Motor neuron (in vitro differentiated cells): ENCODE measurements at regions not wholly inside any gene's neighbourhood (a gene's known extent, or its start where the extent isn't known, plus 50 kb on each side); places are given as distances from the start of the nearest gene placed in this dataset.
A peak's percentile ranks its signal among the peaks of the same experiment; 100 is the strongest.
"Not testable (repeated sequence)": the region's sequence is repeated elsewhere in the genome, so short reads cannot be mapped to it uniquely, and the experiment has no call there.

ENCODE experiments used
- ATAC-seq, 8 experiments: fragments of 200-7000 bp; cut with Tn5 transposase; replicated peaks in 6 of 8; 2 replicates each; pipeline ENCODE4 v1.8.0; 2021; ENCODE audit warnings: mild to moderate bottlenecking in 8 of 8, moderate library complexity in 8 of 8
- H3K27ac ChIP-seq, 2 donors: fragments of 250-450 bp; sonication (Bioruptor Pico); 2 replicates each; pipeline ENCODE4 v1.9.0; 2021; ENCODE audit warnings: antibody characterized with exemption in 2 of 2, mild to moderate bottlenecking in 2 of 2, moderate library complexity in 1 of 2
- H3K4me1 ChIP-seq, 2 donors: fragments of 250-450 bp; sonication (Bioruptor Pico); replicated peaks in 1 of 2; 2 replicates each; pipeline ENCODE4 v1.6.1; 2021; ENCODE audit warnings: antibody characterized with exemption in 2 of 2, mild to moderate bottlenecking in 2 of 2, moderate library complexity in 1 of 2
- H3K4me3 ChIP-seq, 5 donors: fragments of 250-450 bp; sonication (Bioruptor Pico); 2 replicates each; pipeline ENCODE4 v1.9.0; 2021; ENCODE audit warnings: antibody characterized with exemption in 5 of 5, mild to moderate bottlenecking in 5 of 5, moderate library complexity in 4 of 5
- WGBS, 10 experiments: fragments of 450-650 bp; shearing (Covaris generic); methylation state at CpG; one replicate each; pipeline ENCODE4 v1.0.0; 2022; 5-methylcytosine and 5-hydroxymethylcytosine counted together
- in situ Hi-C, 9 experiments: fragments of 400-800 bp; cut with MboI; loops; one replicate each; pipeline ENCODE4 v1.15.0; 2021; ENCODE audit warnings: low sequenced_read_pairs in 9 of 9, low pct_unique_long_range_greater_than_20kb in 2 of 9; ENCODE audit not compliant: unreplicated experiment in 9 of 9

GRCh38 chr6:48671505-48671904 is 560.5 kb upstream of the PTCHD4 start:
- Histone ChIP-seq H3K4me1 (no peaks in the 10 kb centered on the region), H3K4me3 (no peak overlapping the region), H3K27ac (no peak overlapping the region)
- WGBS, 10 experiments = 0 to 89% (median 30%) methylated on average over 1 of the region's 1 CpG; no CpG with 5 or more reads in 2 of the 10 experiments
- in situ Hi-C loops = no loop called here
- peak in 2 of 8 experiments; percentile 28 to 60 for ATAC-seq

GRCh38 chr6:48670546-48670945 is 559.5 kb upstream of the PTCHD4 start:
- Histone ChIP-seq H3K27ac (no peak overlapping the region), H3K4me1 (peaks cover 0 to under 1% of the 10 kb centered on the region in 2 donors), H3K4me3 (no peak overlapping the region)
- in situ Hi-C loops = no loop called here
- no peak for ATAC-seq
- WGBS, 10 experiments = 6 to 100% (median 91%) methylated on average over 1 to 2 of the region's 2 CpGs

- Histone ChIP-seq H3K4me3 (no peak overlapping the region), H3K4me1 (peaks cover 5 to 14% of the 10 kb centered on the region in 2 donors), H3K27ac (no peak overlapping the region)
- WGBS, 10 experiments = 17 to 100% (median 88%) methylated on average over 1 to 2 of the region's 2 CpGs; no CpG with 5 or more reads in 1 of the 10 experiments
- no peak for ATAC-seq
- in situ Hi-C loops = no loop called here
These were observed 556.8 kb upstream of the PTCHD4 start for GRCh38 chr6:48667797-48668196.

GRCh38 chr6:48664826-48665225 is 553.8 kb upstream of the PTCHD4 start:
- 0 to 33% (median 8%) methylated on average over 1 to 3 of the region's 3 CpGs; no CpG with 5 or more reads in 2 of the 10 experiments for WGBS, 10 experiments

GRCh38 chr6:48658915-48659314 is 547.9 kb upstream of the PTCHD4 start:
- WGBS, 10 experiments = 0 to 83% (median 48%) methylated on average over 1 to 2 of the region's 2 CpGs
- H3K4me1 ChIP-seq = peaks cover 0 to 6% of the 10 kb centered on the region in 2 donors
- no peak overlapping the region for H3K27ac ChIP-seq
- in situ Hi-C loops = no loop called here
- no peak overlapping the region for H3K4me3 ChIP-seq
- peak in 1 of 8 experiments; percentile 80 for ATAC-seq

More at GRCh38 chr6:48664826-48665225, 553.8 kb upstream of the PTCHD4 start:
- ATAC-seq = peak; percentile 44 to 98 (median 85)
- peaks cover 5 to 14% of the 10 kb centered on the region in 2 donors for H3K4me1 ChIP-seq
- H3K4me3 ChIP-seq = no peak overlapping the region
- no peak overlapping the region for H3K27ac ChIP-seq
- in situ Hi-C loops = no loop called here

GRCh38 chr6:48641544-48641943 is 530.5 kb upstream of the PTCHD4 start:
- in situ Hi-C loops = no loop called here
- Histone ChIP-seq H3K4me3 (no peak overlapping the region), H3K27ac (no peak overlapping the region), H3K4me1 (no peaks in the 10 kb centered on the region)
- ATAC-seq = no peak
- 5 to 100% (median 60%) methylated on average over 1 to 2 of the region's 2 CpGs for WGBS, 10 experiments

GRCh38 chr6:48638796-48639195 is 527.8 kb upstream of the PTCHD4 start:
- H3K27ac ChIP-seq, in situ Hi-C loops, H3K4me3 ChIP-seq, H3K4me1 ChIP-seq: not testable (repeated sequence)
- peak in 7 of 8 experiments; percentile 17 to 89 (median 37) for ATAC-seq
- 0 to 40% (median 0%) methylated on average over 1 of the region's 1 CpG; no CpG with 5 or more reads in 1 of the 10 experiments for WGBS, 10 experiments

GRCh38 chr6:48630511-48630910 is 519.5 kb upstream of the PTCHD4 start:
- Histone ChIP-seq H3K4me1 (peaks cover 3 to 6% of the 10 kb centered on the region in 2 donors), H3K27ac (no peak overlapping the region), H3K4me3 (no peak overlapping the region)
- no peak for ATAC-seq
- WGBS, 10 experiments = 0 to 100% (median 55%) methylated on average over 1 of the region's 1 CpG
- in situ Hi-C loops = no loop called here

GRCh38 chr6:48628316-48628715 is 517.3 kb upstream of the PTCHD4 start:
- ATAC-seq = peak in 5 of 8 experiments; percentile 54 to 81 (median 79)
- WGBS, 10 experiments = 0 to 80% (median 35%) methylated on average over 1 to 3 of the region's 3 CpGs
- in situ Hi-C loops = no loop called here

GRCh38 chr6:48626421-48626820 is 515.4 kb upstream of the PTCHD4 start:
- Histone ChIP-seq H3K27ac (no peak overlapping the region), H3K4me1 (peaks cover 3 to 6% of the 10 kb centered on the region in 2 donors), H3K4me3 (no peak overlapping the region)
- ATAC-seq = no peak
- in situ Hi-C loops = no loop called here

More at GRCh38 chr6:48628316-48628715, 517.3 kb upstream of the PTCHD4 start:
- H3K27ac ChIP-seq = no peak overlapping the region
- peaks cover 3 to 6% of the 10 kb centered on the region in 2 donors for H3K4me1 ChIP-seq
- H3K4me3 ChIP-seq = no peak overlapping the region

- in situ Hi-C loops = no loop called here
- H3K27ac ChIP-seq = no peak overlapping the region
- no peak for ATAC-seq
These were observed 513.6 kb upstream of the PTCHD4 start for GRCh38 chr6:48624631-48625030.

GRCh38 chr6:48619771-48620170 is 508.8 kb upstream of the PTCHD4 start:
- 0 to 83% (median 50%) methylated on average over 1 to 3 of the region's 3 CpGs; no CpG with 5 or more reads in 1 of the 10 experiments for WGBS, 10 experiments
- in situ Hi-C loops = no loop called here
- Histone ChIP-seq H3K27ac (no peak overlapping the region), H3K4me3 (no peak overlapping the region), H3K4me1 (peaks cover 4 to 7% of the 10 kb centered on the region in 2 donors)
- peak in 5 of 8 experiments; percentile 39 to 78 (median 74) for ATAC-seq

More at GRCh38 chr6:48624631-48625030, 513.6 kb upstream of the PTCHD4 start:
- H3K4me3 ChIP-seq = no peak overlapping the region
- peaks cover 7 to 10% of the 10 kb centered on the region in 2 donors for H3K4me1 ChIP-seq
- WGBS, 10 experiments = 0 to 90% (median 67%) methylated on average over 1 to 3 of the region's 3 CpGs

GRCh38 chr6:48615041-48615440 is 504.0 kb upstream of the PTCHD4 start:
- WGBS, 10 experiments = 0 to 100% (median 80%) methylated on average over 1 to 2 of the region's 2 CpGs; no CpG with 5 or more reads in 3 of the 10 experiments
- in situ Hi-C loops = no loop called here
- H3K4me1 ChIP-seq = peaks cover 3 to 6% of the 10 kb centered on the region in 2 donors
- H3K4me3 ChIP-seq = no peak overlapping the region
- peak in 3 of 8 experiments; percentile 29 to 100 (median 100) for ATAC-seq
- no peak overlapping the region for H3K27ac ChIP-seq

- H3K27ac ChIP-seq = no peak overlapping the region
- in situ Hi-C loops = no loop called here
- WGBS, 10 experiments = 42 to 100% (median 91%) methylated on average over 1 to 5 of the region's 5 CpGs; no CpG with 5 or more reads in 1 of the 10 experiments
- H3K4me3 ChIP-seq = no peak overlapping the region
- peaks cover 0 to 4% of the 10 kb centered on the region in 2 donors for H3K4me1 ChIP-seq
- ATAC-seq = no peak
These were observed 503.3 kb upstream of the PTCHD4 start for GRCh38 chr6:48614326-48614725.
